H9 (cell line): ENCODE measurements at regions not wholly inside any gene's neighbourhood (a gene's known extent, or its start where the extent isn't known, plus 50 kb on each side); places are given as distances from the start of the nearest gene placed in this dataset.

Source experiments
- DNase-seq: peaks from one replicate; pipeline ENCODE4 v3.0.0-alpha.2; 2017
- H2AFZ ChIP-seq: one replicate; pipeline ENCODE4 v1.6.1; 2013; ENCODE audit warnings: mild to moderate bottlenecking, low read length, control low read depth, moderate library complexity
- H2AK5ac ChIP-seq: 2 replicates; pipeline ENCODE4 v1.6.1; 2013; ENCODE audit warnings: low read length, control low read depth, mixed read lengths; ENCODE audit not compliant: insufficient read length
- H2BK120ac ChIP-seq: one replicate; pipeline ENCODE4 v1.6.1; 2013; ENCODE audit warnings: low read depth, mild to moderate bottlenecking, low read length, control low read depth, inconsistent platforms; ENCODE audit not compliant: poor library complexity, severe bottlenecking
- H2BK12ac ChIP-seq: 2 replicates; pipeline ENCODE4 v1.6.1; 2013; ENCODE audit warnings: low read length, control low read depth, mixed read lengths, low read depth; ENCODE audit not compliant: insufficient read length
- H2BK15ac ChIP-seq: 2 replicates; pipeline ENCODE4 v1.6.1; 2013; ENCODE audit warnings: low read depth, low read length, control low read depth
- H2BK20ac ChIP-seq: one replicate; pipeline ENCODE4 v1.6.1; 2013; ENCODE audit warnings: low read depth, mild to moderate bottlenecking, low read length, control low read depth, inconsistent platforms; ENCODE audit not compliant: poor library complexity, severe bottlenecking
- H2BK5ac ChIP-seq: 2 replicates; pipeline ENCODE4 v1.6.1; 2013; ENCODE audit warnings: low read length, control low read depth, mixed read lengths; ENCODE audit not compliant: insufficient read length
- H3K14ac ChIP-seq: 2 replicates; pipeline ENCODE4 v1.6.1; 2013; ENCODE audit warnings: low read length, control low read depth; ENCODE audit not compliant: insufficient read depth
- H3K18ac ChIP-seq: 2 replicates; pipeline ENCODE4 v1.6.1; 2013; ENCODE audit warnings: low read depth, mild to moderate bottlenecking, mixed read lengths, low read length, control low read depth; ENCODE audit not compliant: insufficient read length
- H3K23ac ChIP-seq: 2 replicates; pipeline ENCODE4 v1.6.1; 2013; ENCODE audit warnings: low read length, control low read depth, mixed read lengths, low read depth; ENCODE audit not compliant: insufficient read length
- H3K23me2 ChIP-seq: 2 replicates; pipeline ENCODE4 v1.6.1; 2013; ENCODE audit warnings: low read depth, mild to moderate bottlenecking, mixed read lengths, low read length, control low read depth; ENCODE audit not compliant: insufficient read length, poor library complexity, severe bottlenecking
- H3K27ac ChIP-seq: 2 replicates; pipeline ENCODE4 v1.5.1; 2013; ENCODE audit warnings: low read length, control low read depth, mixed read lengths, low read depth; ENCODE audit not compliant: insufficient read length
- H3K27me3 ChIP-seq: 2 replicates; pipeline ENCODE4 v1.6.1; 2013; ENCODE audit warnings: low read length, control low read depth, inconsistent platforms; ENCODE audit not compliant: insufficient read depth
- H3K4ac ChIP-seq: 2 replicates; pipeline ENCODE4 v1.6.1; 2013; ENCODE audit warnings: low read depth, mild to moderate bottlenecking, control low read depth, inconsistent platforms, low read length, moderate library complexity
- H3K4me1 ChIP-seq: 2 replicates; pipeline ENCODE4 v1.6.1; 2013; ENCODE audit warnings: low read length, control low read depth, inconsistent platforms; ENCODE audit not compliant: insufficient read depth
- H3K4me2 ChIP-seq: 2 replicates; pipeline ENCODE4 v1.6.1; 2013; ENCODE audit warnings: low read length, control low read depth, mixed read lengths; ENCODE audit not compliant: insufficient read length, insufficient read depth
- H3K56ac ChIP-seq: 2 replicates; pipeline ENCODE4 v1.6.1; 2013; ENCODE audit warnings: low read depth, mild to moderate bottlenecking, mixed read lengths, low read length, control low read depth; ENCODE audit not compliant: insufficient read length
- H3K79me1 ChIP-seq: 2 replicates; pipeline ENCODE4 v1.6.1; 2013; ENCODE audit warnings: low read depth, mild to moderate bottlenecking, moderate library complexity, low read length, control low read depth, inconsistent platforms; ENCODE audit not compliant: insufficient read depth, poor library complexity, severe bottlenecking
- H3K79me2 ChIP-seq: 2 replicates; pipeline ENCODE4 v1.6.1; 2013; ENCODE audit warnings: low read length, control low read depth, inconsistent platforms; ENCODE audit not compliant: insufficient read depth
- H3K9ac ChIP-seq: 2 replicates; pipeline ENCODE4 v1.6.1; 2013; ENCODE audit warnings: low read length, control low read depth, mixed read lengths; ENCODE audit not compliant: insufficient read length; ENCODE audit errors: extremely low read depth
- H3K9me3 ChIP-seq: one replicate; pipeline ENCODE4 v1.6.1; 2013; ENCODE audit warnings: low read depth, low read length, inconsistent platforms; ENCODE audit not compliant: control insufficient read depth
- H3T11ph ChIP-seq: one replicate; pipeline ENCODE4 v1.6.1; 2013; ENCODE audit warnings: mild to moderate bottlenecking, low read length, control low read depth, inconsistent platforms
- H4K20me1 ChIP-seq: one replicate; pipeline ENCODE4 v1.6.1; 2013; ENCODE audit not compliant: control insufficient read depth, insufficient read length, insufficient read depth
- H4K5ac ChIP-seq: 2 replicates; pipeline ENCODE4 v1.6.1; 2013; ENCODE audit warnings: low read depth, mild to moderate bottlenecking, mixed read lengths, low read length, control low read depth; ENCODE audit not compliant: insufficient read length
- H4K8ac ChIP-seq: replicated peaks from 2 replicates; pipeline ENCODE4 v1.6.1; 2013; ENCODE audit warnings: low read length, control low read depth, mixed read lengths, low read depth; ENCODE audit not compliant: insufficient read length
- H4K91ac ChIP-seq: 2 replicates; pipeline ENCODE4 v1.6.1; 2013; ENCODE audit warnings: low read depth, mild to moderate bottlenecking, moderate library complexity, mixed read lengths, low read length, control low read depth; ENCODE audit not compliant: insufficient read length
- H3K27ac Mint-ChIP-seq, 3 experiments: 2 replicates in 2 of 3; 3 replicates in 1 of 3; pipeline ENCODE4 v1.8.0; 2020 to 2021; ENCODE audit warnings: mixed read lengths in 3 of 3, mild to moderate bottlenecking in 1 of 3, moderate library complexity in 1 of 3
- H3K27me3 Mint-ChIP-seq: 2 replicates; pipeline ENCODE4 v1.8.0; 2021; ENCODE audit warnings: low read depth, mild to moderate bottlenecking, moderate library complexity, mixed read lengths
- H3K36me3 Mint-ChIP-seq, 3 experiments: 2 replicates in 2 of 3; 3 replicates in 1 of 3; pipeline ENCODE4 v1.8.0; 2020 to 2021; ENCODE audit warnings: low read depth in 3 of 3, mixed read lengths in 3 of 3; ENCODE audit not compliant: insufficient read depth in 1 of 3
- H3K4me1 Mint-ChIP-seq, 2 experiments: 2 replicates each; pipeline ENCODE4 v1.8.0; 2020; ENCODE audit warnings: mixed read lengths in 2 of 2
- H3K4me3 Mint-ChIP-seq, 2 experiments: 2 replicates in 1 of 2; 3 replicates in 1 of 2; pipeline ENCODE4 v1.8.0; 2020 to 2021; ENCODE audit warnings: mild to moderate bottlenecking in 2 of 2, mixed read lengths in 2 of 2, moderate library complexity in 1 of 2
- H3K9me3 Mint-ChIP-seq, 2 experiments: 2 replicates in 1 of 2; 3 replicates in 1 of 2; pipeline ENCODE4 v1.8.0; 2020; ENCODE audit warnings: mild to moderate bottlenecking in 2 of 2, mixed read lengths in 2 of 2, moderate library complexity in 1 of 2
- CTCF ChIP-seq: fragments of 200-600 bp; sonication (generic); conservative IDR thresholded peaks from 3 replicates; pipeline ENCODE4 v1.8.0; 2021; ENCODE audit warnings: antibody characterized with exemption, mild to moderate bottlenecking
- WGBS: extraction: QIAGEN DNeasy Blood & Tissue Kit; methylation state at CpG from one replicate; pipeline ENCODE4 v1.1.7; 2013; ENCODE audit warnings: missing lambda C conversion rate, low lambda C conversion rate, mixed read lengths; ENCODE audit not compliant: insufficient read length; ENCODE audit errors: extremely low coverage; 5-methylcytosine and 5-hydroxymethylcytosine counted together

- H3K14ac ChIP-seq, result no peak overlapping the region
- no peak overlapping the region for H4K8ac ChIP-seq
- no peak overlapping the region for H3K27ac Mint-ChIP-seq
- H2AK5ac ChIP-seq, result no peak overlapping the region
- H2BK12ac ChIP-seq, result no peak overlapping the region
- H4K5ac ChIP-seq, result no peak overlapping the region
- H3K4me3 Mint-ChIP-seq, result no peak overlapping the region
- peaks cover under 1% of the 10 kb centered on the region for H3K27me3 Mint-ChIP-seq
- H3K36me3 Mint-ChIP-seq, result peaks cover 16 to 45% (median 31%) of the 10 kb centered on the region in 3 experiments
- no peak overlapping the region for H3T11ph ChIP-seq
- H2BK120ac ChIP-seq, result no peak overlapping the region
- no peak for DNase-seq
- H2BK20ac ChIP-seq, result no peak overlapping the region
- TF ChIP-seq CTCF, result no peak
- no peaks in the 10 kb centered on the region for H3K79me2 ChIP-seq
- no peak overlapping the region for H2BK5ac ChIP-seq
- H3K4ac ChIP-seq, result no peak overlapping the region
- H4K20me1 ChIP-seq, result no peaks in the 10 kb centered on the region
- no peak overlapping the region for H2BK15ac ChIP-seq
- H3K27ac ChIP-seq, result no peak overlapping the region
- no peaks in the 10 kb centered on the region; a peak in 1 of 4 replicates for H3K4me1 Mint-ChIP-seq
- H4K91ac ChIP-seq, result no peak overlapping the region
- H3K18ac ChIP-seq, result no peak overlapping the region
- no peaks in the 10 kb centered on the region for H3K79me1 ChIP-seq
- peaks cover 39 to 44% of the 10 kb centered on the region in 2 experiments for H3K9me3 Mint-ChIP-seq
- H3K27me3 ChIP-seq, result no peaks in the 10 kb centered on the region
- no peak overlapping the region for H3K56ac ChIP-seq
- WGBS, result no CpG with 5 or more reads among the region's 3 CpGs
- H3K9me3 ChIP-seq, result peaks cover 5% of the 10 kb centered on the region
- H2AFZ ChIP-seq, result no peak overlapping the region
- no peaks in the 10 kb centered on the region for H3K4me1 ChIP-seq
- H3K9ac ChIP-seq, result no peak overlapping the region
- no peak overlapping the region for H3K4me2 ChIP-seq
- H3K23me2 ChIP-seq, result no peaks in the 10 kb centered on the region
- no peak overlapping the region for H3K23ac ChIP-seq
These were observed 70.5 kb upstream of the SH3GLB1 start for GRCh38 chr1:86633921-86634320.
